GM12878 (cell line): ENCODE measurements at regions not wholly inside any gene's neighbourhood (a gene's known extent, or its start where the extent isn't known, plus 50 kb on each side); places are given as distances from the start of the nearest gene placed in this dataset.

Source experiments
- CTCF ChIP-seq, 3 experiments: IDR thresholded peaks in 2 of 3; conservative IDR thresholded peaks in 1 of 3; 2 replicates each; pipeline ENCODE4 v1.5.1; 2011; ENCODE audit warnings: low read depth in 3 of 3, low read length in 3 of 3, mild to moderate bottlenecking in 3 of 3, control low read depth in 2 of 3, moderate library complexity in 2 of 3, inconsistent platforms in 1 of 3, mixed read lengths in 1 of 3; ENCODE audit not compliant: control insufficient read depth in 2 of 3, insufficient read depth in 1 of 3; ENCODE audit errors: extremely low read depth in 1 of 3
- EP300 ChIP-seq, 2 experiments: fragments of 150-350 bp in 1 of 2; IDR thresholded peaks; 2 replicates each; pipeline ENCODE4 v1.6.1; 2011 to 2012; ENCODE audit warnings: low read depth in 2 of 2, low read length in 2 of 2, borderline replicate concordance in 1 of 2, improper control_type of control experiment in 1 of 2, inconsistent platforms in 1 of 2; ENCODE audit not compliant: control insufficient read depth in 1 of 2
- EZH2 ChIP-seq: IDR thresholded peaks from 2 replicates; pipeline ENCODE4 v1.6.1; 2012; ENCODE audit warnings: low read depth, mild to moderate bottlenecking, control low read depth, inconsistent platforms, low read length, borderline replicate concordance; ENCODE audit not compliant: control insufficient read depth
- HDAC6 ChIP-seq: fragments of 200-600 bp; sonication (generic); IDR thresholded peaks from one replicate; pipeline ENCODE4 v1.8.0; 2017; ENCODE audit warnings: antibody characterized with exemption; ENCODE audit not compliant: unreplicated experiment
- MYC ChIP-seq: IDR thresholded peaks from 2 replicates; pipeline ENCODE4 v1.6.1; 2011; ENCODE audit warnings: mild to moderate bottlenecking, low read length, moderate library complexity, inconsistent platforms; ENCODE audit not compliant: insufficient read depth, insufficient replicate concordance, insufficient read length, severe bottlenecking
- POLR2A ChIP-seq: IDR thresholded peaks from 2 replicates; pipeline ENCODE4 v1.6.1; 2011; ENCODE audit warnings: low read depth, mild to moderate bottlenecking, low read length
- RBBP5 ChIP-seq: fragments of 200-600 bp; sonication (generic); conservative IDR thresholded peaks from 2 replicates; pipeline ENCODE4 v1.6.1; 2016
- SIN3A ChIP-seq: IDR thresholded peaks from 2 replicates; pipeline ENCODE4 v1.6.1; 2012; ENCODE audit warnings: low read depth, low read length, improper control_type of control experiment
- TAF1 ChIP-seq: IDR thresholded peaks from 2 replicates; pipeline ENCODE4 v1.6.1; 2011; ENCODE audit warnings: mild to moderate bottlenecking, low read depth, low read length, borderline replicate concordance
- ZZZ3 ChIP-seq: IDR thresholded peaks from 2 replicates; pipeline ENCODE4 v1.6.1; 2011; ENCODE audit warnings: low read depth; ENCODE audit not compliant: control insufficient read depth, insufficient read length
- TF ChIP-seq, protein P1 (sequence below): IDR thresholded peaks from 2 replicates; pipeline ENCODE4 v1.6.1; 2011; ENCODE audit warnings: low read depth, low read length, improper control_type of control experiment, borderline replicate concordance
- TF ChIP-seq, protein P2 (sequence below): fragments of 450-650 bp; IDR thresholded peaks from 2 replicates; pipeline ENCODE4 v1.6.1; 2017; ENCODE audit warnings: mild to moderate bottlenecking, low read depth, inconsistent platforms; ENCODE audit not compliant: poor library complexity, severe bottlenecking
- TF ChIP-seq, protein P3 (sequence below): fragments of 450-650 bp; IDR thresholded peaks from 2 replicates; pipeline ENCODE4 v1.6.1; 2017; ENCODE audit warnings: mild to moderate bottlenecking

GRCh38 chr1:113278777-113279176, 111.5 kb upstream of the MAGI3 start:
- TF ChIP-seq, protein P1, sequence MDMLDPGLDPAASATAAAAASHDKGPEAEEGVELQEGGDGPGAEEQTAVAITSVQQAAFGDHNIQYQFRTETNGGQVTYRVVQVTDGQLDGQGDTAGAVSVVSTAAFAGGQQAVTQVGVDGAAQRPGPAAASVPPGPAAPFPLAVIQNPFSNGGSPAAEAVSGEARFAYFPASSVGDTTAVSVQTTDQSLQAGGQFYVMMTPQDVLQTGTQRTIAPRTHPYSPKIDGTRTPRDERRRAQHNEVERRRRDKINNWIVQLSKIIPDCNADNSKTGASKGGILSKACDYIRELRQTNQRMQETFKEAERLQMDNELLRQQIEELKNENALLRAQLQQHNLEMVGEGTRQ: no peak
- TF ChIP-seq CTCF (IDR thresholded peaks at IDR 0.05 in 2 of 3, conservative IDR thresholded peaks at IDR 0.05 in 1 of 3; ENCODE audit: control insufficient read depth in 2 of 3, extremely low read depth in 1 of 3, insufficient read depth in 1 of 3, low read depth in 3 of 3, low read length in 3 of 3) (no peak), TAF1 (no peak), EZH2 (no peak), ZZZ3 (no peak), SIN3A (no peak), HDAC6 (no peak), RBBP5 (no peak), EP300 (IDR thresholded peaks at IDR 0.05; ENCODE audit: borderline replicate concordance in 1 of 2, control insufficient read depth in 1 of 2, low read depth in 2 of 2, low read length in 2 of 2) (no peak), POLR2A (no peak), MYC (no peak)
- TF ChIP-seq, protein P2, sequence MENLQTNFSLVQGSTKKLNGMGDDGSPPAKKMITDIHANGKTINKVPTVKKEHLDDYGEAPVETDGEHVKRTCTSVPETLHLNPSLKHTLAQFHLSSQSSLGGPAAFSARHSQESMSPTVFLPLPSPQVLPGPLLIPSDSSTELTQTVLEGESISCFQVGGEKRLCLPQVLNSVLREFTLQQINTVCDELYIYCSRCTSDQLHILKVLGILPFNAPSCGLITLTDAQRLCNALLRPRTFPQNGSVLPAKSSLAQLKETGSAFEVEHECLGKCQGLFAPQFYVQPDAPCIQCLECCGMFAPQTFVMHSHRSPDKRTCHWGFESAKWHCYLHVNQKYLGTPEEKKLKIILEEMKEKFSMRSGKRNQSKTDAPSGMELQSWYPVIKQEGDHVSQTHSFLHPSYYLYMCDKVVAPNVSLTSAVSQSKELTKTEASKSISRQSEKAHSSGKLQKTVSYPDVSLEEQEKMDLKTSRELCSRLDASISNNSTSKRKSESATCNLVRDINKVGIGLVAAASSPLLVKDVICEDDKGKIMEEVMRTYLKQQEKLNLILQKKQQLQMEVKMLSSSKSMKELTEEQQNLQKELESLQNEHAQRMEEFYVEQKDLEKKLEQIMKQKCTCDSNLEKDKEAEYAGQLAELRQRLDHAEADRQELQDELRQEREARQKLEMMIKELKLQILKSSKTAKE: no peak
- TF ChIP-seq, protein P3, sequence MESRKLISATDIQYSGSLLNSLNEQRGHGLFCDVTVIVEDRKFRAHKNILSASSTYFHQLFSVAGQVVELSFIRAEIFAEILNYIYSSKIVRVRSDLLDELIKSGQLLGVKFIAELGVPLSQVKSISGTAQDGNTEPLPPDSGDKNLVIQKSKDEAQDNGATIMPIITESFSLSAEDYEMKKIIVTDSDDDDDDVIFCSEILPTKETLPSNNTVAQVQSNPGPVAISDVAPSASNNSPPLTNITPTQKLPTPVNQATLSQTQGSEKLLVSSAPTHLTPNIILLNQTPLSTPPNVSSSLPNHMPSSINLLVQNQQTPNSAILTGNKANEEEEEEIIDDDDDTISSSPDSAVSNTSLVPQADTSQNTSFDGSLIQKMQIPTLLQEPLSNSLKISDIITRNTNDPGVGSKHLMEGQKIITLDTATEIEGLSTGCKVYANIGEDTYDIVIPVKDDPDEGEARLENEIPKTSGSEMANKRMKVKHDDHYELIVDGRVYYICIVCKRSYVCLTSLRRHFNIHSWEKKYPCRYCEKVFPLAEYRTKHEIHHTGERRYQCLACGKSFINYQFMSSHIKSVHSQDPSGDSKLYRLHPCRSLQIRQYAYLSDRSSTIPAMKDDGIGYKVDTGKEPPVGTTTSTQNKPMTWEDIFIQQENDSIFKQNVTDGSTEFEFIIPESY: no peak
